DOHH2 (cell line): ENCODE measurements at regions not wholly inside any gene's neighbourhood (a gene's known extent, or its start where the extent isn't known, plus 50 kb on each side); places are given as distances from the start of the nearest gene placed in this dataset.

ENCODE experiments used
- EZH2phosphoT487 ChIP-seq: fragments of 200-600 bp; sonication (generic); IDR thresholded peaks from 2 replicates; pipeline ENCODE4 v1.6.1; 2017; ENCODE audit warnings: borderline replicate concordance, mild to moderate bottlenecking, antibody characterized with exemption, low read length, moderate library complexity, mixed read lengths
- TF ChIP-seq, protein P1 (sequence below): fragments of 200-600 bp; sonication (generic); IDR thresholded peaks from one replicate; pipeline ENCODE4 v1.5.1; 2014; ENCODE audit warnings: antibody characterized with exemption, mild to moderate bottlenecking, low read depth, low read length; ENCODE audit not compliant: poor library complexity, severe bottlenecking

DNA sequence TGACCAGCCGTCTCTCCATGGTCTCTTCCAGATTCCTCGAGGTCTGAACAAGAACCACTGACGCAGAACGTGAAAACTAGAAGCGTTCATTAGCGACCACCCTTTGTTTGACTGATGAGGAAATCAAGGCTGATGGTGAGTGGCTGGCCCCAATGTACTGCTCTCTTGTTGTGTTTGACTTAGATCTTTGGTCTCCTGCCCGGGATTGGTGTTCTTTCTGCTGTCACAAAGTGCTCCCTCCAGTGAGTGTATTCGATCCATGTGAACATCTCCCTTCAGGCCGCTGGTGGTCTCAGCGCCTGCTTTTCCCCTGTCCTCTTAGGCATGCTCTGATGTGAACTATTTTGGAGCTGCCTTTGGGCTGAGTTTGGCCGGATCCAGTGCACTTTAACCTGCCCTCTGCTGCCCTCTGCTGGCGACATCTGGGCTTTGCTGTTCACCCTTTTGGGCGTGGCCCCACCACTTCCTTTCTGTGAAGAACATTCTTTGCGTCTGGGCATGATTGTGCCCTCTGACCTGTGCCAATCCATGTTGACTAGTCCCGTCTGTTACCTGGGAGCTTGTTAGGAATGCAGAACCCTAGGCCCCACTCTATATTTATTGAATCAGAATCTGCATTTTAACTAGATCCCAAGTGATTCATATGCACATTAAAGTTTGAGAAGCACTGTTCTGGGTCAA lies 279.1 kb downstream of the TTC6 start:
- TF ChIP-seq, protein P1, sequence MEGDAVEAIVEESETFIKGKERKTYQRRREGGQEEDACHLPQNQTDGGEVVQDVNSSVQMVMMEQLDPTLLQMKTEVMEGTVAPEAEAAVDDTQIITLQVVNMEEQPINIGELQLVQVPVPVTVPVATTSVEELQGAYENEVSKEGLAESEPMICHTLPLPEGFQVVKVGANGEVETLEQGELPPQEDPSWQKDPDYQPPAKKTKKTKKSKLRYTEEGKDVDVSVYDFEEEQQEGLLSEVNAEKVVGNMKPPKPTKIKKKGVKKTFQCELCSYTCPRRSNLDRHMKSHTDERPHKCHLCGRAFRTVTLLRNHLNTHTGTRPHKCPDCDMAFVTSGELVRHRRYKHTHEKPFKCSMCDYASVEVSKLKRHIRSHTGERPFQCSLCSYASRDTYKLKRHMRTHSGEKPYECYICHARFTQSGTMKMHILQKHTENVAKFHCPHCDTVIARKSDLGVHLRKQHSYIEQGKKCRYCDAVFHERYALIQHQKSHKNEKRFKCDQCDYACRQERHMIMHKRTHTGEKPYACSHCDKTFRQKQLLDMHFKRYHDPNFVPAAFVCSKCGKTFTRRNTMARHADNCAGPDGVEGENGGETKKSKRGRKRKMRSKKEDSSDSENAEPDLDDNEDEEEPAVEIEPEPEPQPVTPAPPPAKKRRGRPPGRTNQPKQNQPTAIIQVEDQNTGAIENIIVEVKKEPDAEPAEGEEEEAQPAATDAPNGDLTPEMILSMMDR: peak; percentile 90
- no peak for TF ChIP-seq EZH2phosphoT487
